Fibroblast of skin of right biceps (primary cell): ENCODE measurements at regions not wholly inside any gene's neighbourhood (a gene's known extent, or its start where the extent isn't known, plus 50 kb on each side); places are given as distances from the start of the nearest gene placed in this dataset.
"Not testable (repeated sequence)": the region's sequence is repeated elsewhere in the genome, so short reads cannot be mapped to it uniquely, and the experiment has no call there.

ENCODE experiments used
- DNase-seq: peaks from one replicate; pipeline ENCODE4 v3.0.0-alpha.2; 2013

DNA sequence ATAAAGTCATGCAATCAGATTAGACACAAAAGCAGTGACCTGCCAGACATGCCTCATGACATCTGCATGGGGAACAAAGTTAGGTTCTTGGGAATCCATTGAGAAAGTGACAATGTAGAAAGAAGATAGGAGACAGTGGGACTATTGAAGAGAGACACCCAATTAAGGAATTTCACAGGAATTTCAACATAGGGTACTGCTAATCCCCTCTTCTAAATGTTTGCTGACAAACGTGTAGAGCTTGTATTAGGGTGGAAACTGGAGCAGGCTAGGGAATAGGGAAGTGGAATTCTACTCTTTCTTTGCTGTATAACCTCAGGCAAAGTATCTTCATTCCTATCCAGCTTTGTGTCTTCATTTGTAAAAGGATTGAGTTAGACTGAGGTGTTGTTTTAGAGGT lies 409.4 kb upstream of the SASH1 start:
- no peak for DNase-seq

DNA sequence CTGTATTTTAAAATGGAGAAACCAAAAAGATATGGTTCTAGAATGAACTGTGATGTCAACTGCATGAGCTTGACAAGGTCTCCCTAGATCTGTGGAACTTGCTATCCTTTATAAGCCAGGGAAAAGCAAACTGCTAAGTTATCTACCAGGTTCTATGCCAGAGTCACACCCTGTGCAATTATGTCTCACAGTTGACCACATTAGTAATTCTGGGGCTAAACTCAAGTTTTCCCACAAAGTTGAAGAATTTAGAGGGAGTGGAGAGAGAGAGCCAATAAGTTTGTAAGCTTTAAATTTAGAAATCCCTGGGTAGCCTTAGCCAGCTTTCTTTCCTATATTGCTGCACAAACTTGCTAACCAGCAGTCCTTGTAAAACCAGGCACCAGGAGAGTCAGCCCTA lies 407.0 kb upstream of the SASH1 start:
- DNase-seq: no peak

DNA sequence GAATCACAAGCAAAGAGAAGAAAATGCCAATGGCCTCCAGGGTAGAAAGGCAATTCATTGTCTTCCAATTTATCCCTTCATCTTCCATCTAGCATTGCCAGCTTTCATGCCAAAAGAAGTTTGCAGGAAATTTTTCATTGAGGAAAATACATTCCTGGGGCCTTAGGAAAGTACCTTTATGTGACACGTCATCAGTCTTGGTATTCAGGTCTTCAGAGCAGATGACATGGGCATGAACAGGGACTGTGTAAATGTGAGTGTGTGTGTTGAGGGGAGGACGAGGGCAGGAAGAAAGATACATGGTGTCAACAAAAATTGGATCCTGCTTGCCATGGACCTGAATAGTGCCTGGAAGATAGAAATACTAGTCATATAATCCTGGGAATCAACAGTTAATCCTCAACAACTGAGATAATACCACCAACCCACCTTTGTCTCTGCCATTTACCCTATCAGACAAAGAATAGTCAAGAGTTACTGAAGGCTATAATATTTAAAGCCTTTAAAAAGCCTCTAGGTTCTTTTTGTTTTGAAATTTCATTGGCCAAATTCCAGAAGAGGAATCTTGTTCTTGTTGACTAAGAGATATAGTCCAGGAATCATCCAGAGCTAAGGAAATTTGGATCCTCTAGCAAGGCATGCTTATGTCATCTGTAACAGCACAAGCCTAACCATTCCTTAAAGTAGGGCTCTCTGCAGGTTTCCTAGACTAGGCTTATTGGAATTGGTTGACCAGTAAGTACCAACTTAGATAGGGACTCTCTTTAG lies 405.8 kb upstream of the SASH1 start:
- no peak for DNase-seq

DNA sequence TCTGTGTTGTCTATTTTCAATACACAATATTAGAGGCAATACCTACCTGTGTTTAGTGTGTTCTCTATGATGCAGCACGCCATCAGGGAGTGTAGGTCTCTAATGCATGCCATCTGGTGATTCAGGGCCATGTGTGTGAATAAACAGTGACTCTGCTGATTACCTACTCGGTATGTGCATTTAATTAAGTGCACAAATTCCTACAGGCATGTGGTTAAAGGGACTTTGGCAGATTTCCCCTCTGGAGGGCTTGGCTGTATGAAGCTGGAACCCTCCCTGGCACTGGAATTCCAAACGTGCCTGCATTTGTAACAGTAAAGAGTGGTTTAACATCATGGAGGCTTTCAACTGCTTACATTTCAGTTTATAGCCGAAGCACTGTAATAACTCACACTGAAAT lies 401.5 kb upstream of the SASH1 start:
- peak; percentile 83 for DNase-seq

DNA sequence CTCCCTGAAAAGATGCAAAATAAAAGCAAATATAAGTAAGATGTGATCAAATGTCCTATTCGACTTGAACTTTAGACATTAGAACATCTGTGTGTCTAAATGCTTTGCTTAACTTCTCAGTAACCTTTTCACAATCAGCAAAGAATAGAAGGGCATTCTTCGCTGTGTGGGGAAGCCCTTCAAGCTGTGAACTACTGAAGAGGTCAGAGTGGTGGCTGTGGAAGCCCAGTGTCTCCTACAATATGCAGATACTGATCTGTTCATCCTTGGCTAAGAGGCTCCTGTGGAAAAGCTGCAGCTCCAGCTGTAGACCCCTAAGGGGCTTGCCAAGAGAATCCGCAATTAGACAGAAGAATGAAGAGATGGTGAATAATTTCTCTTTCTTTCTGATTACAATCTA lies 400.3 kb upstream of the SASH1 start:
- DNase-seq: no peak

DNA sequence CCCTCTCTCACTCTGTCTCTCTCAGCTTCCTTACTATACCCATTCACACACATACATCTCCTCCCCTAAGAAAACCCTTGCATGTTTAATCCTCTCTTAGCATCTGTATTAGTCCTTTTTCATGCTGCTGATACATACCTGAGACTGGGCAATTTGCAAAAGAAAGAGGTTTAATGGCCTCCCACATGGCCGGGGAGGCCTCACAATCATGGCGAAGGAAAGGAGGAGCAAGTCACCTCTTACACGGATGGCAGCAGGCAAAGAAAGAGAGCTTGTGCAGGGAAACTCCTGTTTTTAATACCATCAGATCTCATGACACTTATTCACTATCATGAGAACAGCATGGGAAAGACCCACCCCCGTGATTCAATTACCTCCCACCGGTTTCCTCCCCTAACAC lies 398.5 kb upstream of the SASH1 start:
- no peak for DNase-seq

DNA sequence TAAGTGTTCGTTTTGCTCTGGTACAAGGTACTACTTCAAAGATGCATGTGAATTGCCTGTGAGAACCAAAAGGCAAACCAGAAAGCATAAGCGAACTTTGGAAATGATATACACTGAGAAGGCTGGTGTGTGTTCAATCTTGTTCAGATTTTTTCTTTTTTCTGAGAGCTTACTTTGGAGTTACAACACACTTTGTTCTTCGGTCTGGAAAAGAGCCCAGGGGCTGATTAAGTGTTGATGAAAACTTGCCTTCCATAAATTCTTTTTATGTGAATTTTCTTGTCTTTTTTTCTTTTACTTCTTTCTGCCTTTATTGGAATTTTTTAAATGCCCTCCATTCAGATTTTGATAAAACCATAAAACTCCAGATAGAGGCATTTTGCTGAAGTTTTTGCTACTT lies 395.1 kb upstream of the SASH1 start:
- peak; percentile 72 for DNase-seq

DNA sequence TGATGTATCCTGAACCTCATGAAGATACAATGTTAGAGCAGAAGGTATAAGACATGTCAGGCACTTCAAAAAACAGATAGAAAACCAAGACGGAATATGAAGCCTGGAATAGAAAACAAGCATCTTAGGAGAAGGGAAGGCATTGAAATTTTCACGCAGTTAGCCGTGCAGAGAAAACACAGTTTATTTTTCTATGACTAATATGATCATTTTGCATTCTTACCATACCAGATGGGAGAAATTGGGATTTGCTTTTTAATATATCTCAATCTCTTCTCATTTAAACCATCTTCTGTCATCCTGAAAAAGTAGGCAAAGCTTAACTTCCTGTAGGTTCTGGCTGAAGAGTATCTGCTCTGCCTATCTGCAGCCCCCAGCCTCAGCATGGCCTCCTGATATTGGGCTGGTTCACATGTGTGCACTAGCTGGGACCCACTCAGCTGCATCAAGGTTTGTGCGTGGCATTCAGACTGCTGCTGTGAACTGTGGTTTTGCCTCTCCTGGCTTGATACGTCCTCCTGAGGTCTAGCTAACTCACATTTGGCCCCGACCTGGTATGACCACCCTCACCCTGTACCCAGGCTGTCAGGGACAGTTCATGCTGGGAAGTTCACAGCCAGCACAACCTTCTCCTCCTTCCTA lies 392.5 kb upstream of the SASH1 start:
- DNase-seq: peak; percentile 45

DNA sequence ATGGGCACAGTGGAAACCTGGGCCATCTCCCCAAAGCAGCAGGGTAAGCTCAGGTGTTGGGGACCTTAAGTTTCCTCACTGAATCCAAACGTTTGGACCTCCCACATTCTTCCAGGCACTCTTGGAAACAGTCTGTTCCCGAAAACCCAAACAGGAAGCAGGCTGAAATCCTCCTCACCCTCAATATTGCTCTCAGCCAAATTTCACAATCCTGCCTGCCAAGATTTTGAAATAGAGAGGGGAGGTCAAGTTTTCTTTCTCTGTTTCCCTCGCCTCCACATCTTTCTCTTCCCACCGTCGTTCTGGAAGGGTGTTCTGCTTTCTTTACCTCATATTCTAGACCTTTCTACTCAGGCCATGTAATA lies 392.0 kb upstream of the SASH1 start:
- peak; percentile 53 for DNase-seq

DNA sequence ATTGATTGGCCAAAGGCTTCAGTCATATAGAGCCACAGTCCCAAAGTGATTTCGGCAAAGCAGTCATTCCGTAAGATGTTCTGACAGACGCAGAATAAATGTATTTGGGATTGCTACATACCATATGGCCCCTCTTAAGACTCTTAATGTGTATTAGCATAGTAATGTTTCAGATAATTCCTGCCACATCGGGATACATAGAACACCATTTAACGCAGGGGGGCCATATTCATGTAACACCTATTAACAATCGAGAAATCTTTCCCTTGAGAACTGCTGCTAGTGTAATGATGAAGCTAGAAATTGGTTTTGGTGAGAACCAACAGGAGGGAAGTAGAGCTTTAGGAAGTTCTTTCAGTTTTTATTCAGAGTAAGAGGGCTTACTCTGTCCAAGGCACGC lies 390.9 kb upstream of the SASH1 start:
- no peak for DNase-seq

DNA sequence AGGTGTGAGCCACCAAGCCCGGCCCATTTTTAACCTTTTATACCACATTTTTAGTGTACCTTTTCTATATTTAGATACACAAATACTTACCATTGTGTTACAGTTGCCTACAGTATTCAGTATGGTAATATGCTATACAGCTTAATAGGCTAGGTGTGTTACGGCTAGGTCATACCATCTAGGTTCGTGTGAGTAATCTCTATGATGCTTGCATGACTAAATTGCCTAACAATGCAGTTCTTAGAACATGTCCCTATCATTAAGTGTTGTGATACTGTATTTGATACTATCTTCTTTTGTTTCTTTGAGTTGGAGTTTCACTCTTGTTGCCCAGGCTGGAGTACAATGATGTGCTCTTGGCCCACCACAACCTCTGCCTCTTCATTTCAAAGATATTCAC lies 387.7 kb upstream of the SASH1 start:
- DNase-seq: no peak

DNA sequence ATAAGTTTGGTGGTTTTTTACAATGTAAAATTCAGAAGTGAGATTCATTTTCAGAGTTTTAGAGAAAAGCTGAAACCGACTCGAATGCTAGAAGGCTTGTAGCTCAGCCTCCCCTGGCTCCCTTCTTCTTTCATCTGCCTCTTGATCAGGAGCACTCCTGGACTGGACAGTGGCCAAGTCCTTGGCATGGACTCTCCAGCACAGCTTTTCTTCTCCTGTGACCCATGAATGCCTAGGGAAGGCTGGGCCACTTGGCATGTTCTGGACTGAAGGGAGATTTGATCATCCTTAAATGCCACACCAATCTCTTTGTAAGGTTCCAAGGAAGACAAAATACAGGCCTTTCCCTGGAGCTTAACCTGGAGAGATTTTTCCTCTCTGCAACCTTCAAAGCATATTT lies 384.0 kb upstream of the SASH1 start:
- no peak for DNase-seq

DNA sequence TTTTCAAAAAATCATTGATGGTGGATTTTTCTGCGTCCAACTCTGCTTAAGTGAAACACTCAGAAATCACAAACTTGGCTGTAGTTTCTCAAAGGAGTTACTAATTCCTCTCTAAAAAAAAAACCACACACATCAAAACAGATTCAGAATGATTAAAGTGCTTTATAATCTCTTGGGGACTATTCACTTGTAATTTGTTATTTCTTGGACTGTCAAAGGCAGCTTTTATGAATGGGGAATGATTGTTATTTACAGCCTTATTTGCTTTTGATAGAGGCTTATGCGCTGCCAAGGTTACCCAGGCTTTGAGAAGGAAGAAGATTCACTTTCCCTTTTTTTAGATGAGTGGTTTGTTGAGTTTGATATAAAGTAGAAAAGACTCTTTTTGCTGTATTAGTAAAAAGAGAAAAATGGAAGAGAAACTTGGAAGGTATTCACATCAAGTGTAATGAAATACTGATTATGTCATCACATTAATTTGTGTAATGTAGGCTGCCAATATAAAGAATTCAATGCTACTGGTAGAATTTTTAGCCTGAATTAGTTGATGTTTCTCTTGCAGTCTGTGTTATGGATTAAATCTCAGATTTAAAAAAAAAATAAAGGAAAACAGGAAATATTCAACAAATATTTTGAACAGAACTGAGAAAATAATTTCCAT lies 381.0 kb upstream of the SASH1 start:
- DNase-seq: no peak

DNA sequence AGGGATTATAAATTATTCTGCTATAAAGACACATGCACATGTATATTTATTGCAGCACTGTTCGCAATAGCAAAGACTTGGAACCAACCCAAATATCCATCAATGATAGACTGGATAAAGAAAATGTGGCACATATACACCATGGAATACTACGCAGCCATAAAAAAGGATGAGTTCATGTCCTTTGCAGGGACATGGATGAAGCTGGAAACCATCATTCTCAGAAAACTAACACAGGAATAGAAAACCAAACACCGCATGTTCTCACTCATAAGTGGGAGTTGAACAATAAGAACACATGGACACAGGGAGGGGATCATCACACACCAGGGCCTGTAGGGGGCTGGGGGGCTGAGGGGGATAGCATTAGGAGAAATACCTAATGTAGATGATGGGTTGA lies 377.2 kb upstream of the SASH1 start:
- DNase-seq: not testable (repeated sequence)

DNA sequence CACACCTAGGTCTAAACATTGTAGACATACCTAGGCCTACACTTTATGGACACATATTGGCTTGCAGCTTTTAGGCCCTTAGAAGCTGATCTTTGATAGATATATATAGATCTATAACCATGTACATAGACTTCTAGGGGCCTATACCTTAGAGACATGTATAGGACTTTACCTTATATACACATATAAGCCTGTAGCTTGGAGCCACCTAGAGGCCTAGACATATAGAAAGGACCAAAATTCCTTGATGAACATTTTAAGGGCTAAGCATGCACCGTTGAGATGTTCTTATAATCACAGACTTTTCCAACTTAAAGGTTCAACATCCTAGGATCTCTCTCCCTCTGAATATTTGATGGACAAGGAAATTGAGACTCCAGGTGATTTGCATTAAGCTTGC lies 371.7 kb upstream of the SASH1 start:
- DNase-seq: peak; percentile 16

DNA sequence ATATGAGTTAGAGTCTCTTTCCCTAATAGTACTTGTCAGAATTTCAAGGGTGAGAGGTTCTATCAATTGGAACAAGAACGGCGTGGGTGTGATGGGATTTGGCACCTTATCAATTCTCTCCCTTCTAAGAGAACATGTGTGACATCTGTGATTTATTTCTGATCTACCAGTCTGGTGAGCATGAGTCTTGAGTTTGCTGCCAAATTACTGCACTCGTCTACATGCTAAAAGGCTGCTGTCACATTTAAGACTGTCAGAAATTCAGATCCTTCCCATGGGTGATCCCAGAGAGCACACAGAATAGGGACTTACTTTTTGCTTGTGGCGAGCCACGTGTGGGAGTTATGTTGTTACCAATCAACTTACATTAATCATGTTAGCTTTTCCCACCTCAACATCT lies 370.2 kb upstream of the SASH1 start:
- peak; percentile 7 for DNase-seq

DNA sequence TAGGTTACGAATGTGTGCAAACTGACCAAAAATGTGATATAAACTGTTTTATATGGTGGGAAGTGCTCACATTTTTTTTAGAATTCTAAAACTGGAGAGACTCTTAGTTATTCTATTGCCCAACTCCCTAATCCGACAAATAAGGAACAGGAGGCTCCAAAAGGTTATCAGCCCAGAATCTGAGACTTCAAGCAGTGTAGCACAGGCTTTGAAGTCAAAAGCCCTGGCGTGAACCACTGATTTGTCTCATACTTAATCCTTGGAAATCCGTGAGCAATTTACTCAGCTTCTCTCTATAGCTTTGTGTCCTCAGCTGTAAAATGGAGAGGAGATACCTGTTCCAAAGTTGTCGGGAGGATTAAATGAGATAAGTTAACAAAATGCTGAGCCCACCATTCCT lies 368.8 kb upstream of the SASH1 start:
- no peak for DNase-seq

DNA sequence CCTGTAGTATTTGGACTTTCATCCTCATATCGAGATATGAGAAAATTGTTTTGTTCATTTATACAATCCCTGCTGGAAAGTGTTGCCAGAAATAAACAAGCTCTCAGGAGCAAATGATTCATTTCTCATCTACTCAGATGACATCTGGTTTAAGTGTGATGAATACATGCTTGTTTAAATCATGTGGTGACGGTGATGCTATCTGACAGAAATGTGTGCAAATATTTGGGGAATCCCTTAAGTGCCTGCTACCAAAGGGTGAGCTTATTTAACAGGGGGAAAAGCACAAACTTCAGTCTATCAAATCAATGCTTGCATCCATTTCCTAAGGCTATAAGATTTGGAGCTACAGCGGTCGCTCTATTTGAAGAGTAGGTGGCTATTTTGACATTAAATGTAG lies 368.3 kb upstream of the SASH1 start:
- peak; percentile 78 for DNase-seq

DNA sequence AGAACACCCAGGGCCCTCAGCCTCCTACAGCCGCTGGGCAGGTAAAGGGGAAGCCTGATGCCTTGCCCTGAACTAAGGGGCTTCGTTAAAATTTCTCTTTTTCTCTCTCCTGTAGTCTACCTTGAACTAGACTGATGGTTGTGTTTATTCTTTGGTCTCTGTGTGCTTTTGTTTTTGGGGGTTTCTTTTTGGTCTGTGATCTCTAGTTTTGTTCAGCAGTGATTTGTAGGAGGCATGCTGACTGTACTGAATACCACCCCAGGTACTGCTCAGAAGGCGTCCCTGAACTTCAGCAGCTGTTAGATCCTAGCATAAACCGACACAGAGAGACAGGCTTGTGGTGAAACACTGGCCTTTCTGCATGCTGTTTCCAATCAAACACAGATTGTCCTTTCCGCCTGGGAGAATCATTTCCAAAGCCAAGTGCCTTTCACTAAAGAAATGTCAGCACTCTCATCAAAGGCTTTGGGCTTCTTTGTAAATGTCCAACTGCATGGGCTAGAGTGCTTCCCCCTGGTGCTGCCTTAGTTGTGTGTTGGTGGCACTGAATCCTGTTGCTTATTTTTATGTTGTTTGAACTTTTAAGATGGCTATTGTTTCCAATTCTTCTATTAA lies 364.7 kb upstream of the SASH1 start:
- no peak for DNase-seq

DNA sequence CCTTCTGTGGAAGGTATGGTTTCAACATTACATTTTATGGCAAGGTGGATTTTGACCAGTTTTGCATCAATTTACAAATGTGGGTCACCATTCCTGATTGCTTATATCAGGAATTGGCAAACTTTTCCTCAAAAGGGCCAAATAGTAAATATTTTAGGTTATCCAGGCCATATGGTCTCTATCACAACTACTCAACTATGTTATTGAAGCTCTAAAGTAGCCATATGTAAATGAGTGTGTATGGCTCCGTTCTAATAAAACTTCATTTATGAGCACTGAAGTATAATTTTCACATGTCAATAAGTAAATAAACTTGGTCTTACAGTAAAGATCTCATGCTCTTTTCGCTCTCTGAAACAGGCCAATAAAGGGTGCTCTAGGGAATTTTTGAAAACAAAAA lies 362.7 kb upstream of the SASH1 start:
- DNase-seq: no peak

DNA sequence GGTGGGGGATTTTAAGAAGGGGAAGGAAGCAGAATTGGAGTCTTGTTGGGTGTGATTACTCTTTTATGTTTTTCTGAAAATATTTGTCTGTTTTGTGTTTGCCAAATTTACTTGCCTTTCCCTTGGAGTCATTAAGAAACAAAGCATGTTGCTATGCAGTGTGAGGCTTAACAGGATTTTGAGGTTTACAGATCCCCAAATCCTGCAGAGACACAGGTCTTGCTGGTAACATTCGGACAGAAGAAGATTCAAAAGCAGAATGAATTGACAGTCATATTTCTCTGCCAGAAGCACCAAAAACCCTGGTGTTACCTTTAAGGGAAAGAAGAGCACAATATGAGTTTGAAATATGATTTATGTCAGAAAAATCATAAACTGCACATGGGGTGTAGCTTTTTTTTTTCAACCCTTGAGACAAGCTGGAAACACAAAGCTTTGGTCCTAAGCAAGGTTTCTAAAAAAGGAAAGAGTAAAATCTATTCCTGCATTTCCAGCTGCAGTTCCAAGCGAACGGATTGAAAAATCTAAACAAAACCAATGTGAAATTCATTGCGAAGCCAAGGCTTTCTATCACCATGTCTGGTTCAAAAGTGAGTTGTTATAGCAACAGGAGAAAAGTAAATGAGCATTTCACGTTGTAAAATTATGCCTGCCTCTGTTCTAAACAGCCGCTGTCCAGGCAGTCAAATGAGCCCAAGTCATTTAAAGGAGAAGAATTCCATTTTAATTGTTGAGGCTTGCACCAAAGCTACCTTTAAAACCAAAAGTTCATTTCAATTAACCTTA lies 358.9 kb upstream of the SASH1 start:
- DNase-seq: no peak

DNA sequence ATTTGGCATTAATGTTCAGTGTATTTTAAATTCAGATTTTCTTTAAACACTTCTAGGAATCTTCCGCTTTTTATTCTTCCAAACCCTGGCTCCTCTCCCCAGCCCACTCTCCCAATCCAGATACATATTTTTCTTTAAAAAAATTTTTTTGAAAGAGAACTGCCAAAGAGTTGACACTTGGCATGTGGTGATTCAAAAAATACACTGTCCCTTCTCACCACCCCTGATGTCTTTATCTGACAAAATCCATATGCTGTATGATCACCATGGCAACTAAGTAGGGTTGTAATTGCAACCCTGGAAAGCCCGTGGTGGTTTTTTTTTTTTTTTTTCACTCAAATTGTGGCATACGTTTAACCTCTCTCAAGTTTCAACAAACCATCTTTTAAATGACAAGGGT lies 355.8 kb upstream of the SASH1 start:
- no peak for DNase-seq

DNA sequence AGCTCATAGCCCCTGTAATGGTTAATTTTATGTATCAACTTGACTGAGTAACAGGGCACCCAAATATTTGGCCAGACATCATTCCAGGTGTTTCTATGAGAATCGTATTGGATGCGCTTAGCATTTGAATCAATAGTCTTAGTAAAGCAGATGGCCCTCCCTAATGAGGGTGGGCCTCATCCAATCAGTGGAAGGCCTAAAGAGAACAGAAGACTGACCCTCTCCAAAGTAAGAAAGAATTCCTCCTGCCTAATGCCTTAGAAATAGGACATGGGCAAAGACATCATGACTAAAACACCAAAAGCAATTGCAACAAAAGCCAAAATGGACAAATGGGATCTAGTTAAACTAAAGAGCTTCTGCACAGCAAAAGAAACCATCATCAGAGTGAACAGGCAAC lies 352.5 kb upstream of the SASH1 start:
- no peak for DNase-seq
